ENCODE measurements at regions not wholly inside any gene's neighbourhood (a gene's known extent, or its start where the extent isn't known, plus 50 kb on each side); places are given as distances from the start of the nearest gene placed in this dataset.

GRCh38 chr3:139182143-139182542, 137.5 kb upstream of the PRR23C start:
- DNase-seq (no peak), ATAC-seq (ENCODE audit: low read depth) (no peak)
- in situ Hi-C loops (cut with MboI; ENCODE audit: low sequenced_read_pairs), result no loop called here
- H4K8ac ChIP-seq (ENCODE audit: low read depth in 2 of 2, low read length in 2 of 2), result no peak overlapping the region
- no peak overlapping the region for H3K4me3 ChIP-seq (ENCODE audit: insufficient read depth, low read depth, low read length)
- no peak overlapping the region for H2BK15ac ChIP-seq (ENCODE audit: low read depth, low read length)
- H2AFZ ChIP-seq (replicated peaks; ENCODE audit: low read length, poor library complexity), result no peak overlapping the region
- no peaks in the 10 kb centered on the region for H4K20me1 ChIP-seq (ENCODE audit: insufficient read depth, low read length)
- no peaks in the 10 kb centered on the region; the same call in 1 of the 2 replicates for H3K27me3 ChIP-seq (ENCODE audit: control insufficient read depth, insufficient read depth, low read length)
- no peak overlapping the region for H2AK9ac ChIP-seq (replicated peaks; ENCODE audit: low read depth, low read length, poor library complexity)
- H3K36me3 ChIP-seq (ENCODE audit: control insufficient read depth, insufficient read depth, low read length), result no peaks in the 10 kb centered on the region
- H3K9ac ChIP-seq (ENCODE audit: low read depth, low read length), result no peak overlapping the region
- no peak overlapping the region for H4K5ac ChIP-seq (ENCODE audit: low read depth, low read length)
- no CpG with 5 or more reads among the region's 2 CpGs for WGBS, 2 experiments (ENCODE audit: extremely low coverage in 2 of 2, insufficient read length in 1 of 2)
- BruUV-seq (replicated peaks), result no TSS peak
- POLR2A ChIA-PET (ENCODE audit: unreplicated experiment), result no interaction called here
- no peak overlapping the region for H3K23ac ChIP-seq (ENCODE audit: low read depth, low read length)
- H3K79me1 ChIP-seq (ENCODE audit: low read depth in 1 of 2, low read length in 2 of 2), result no peaks in the 10 kb centered on the region
- H3K14ac ChIP-seq (replicated peaks; ENCODE audit: low read depth, low read length), result no peak overlapping the region
- H2BK120ac ChIP-seq (ENCODE audit: low read depth, low read length), result no peak overlapping the region
- H3K4ac ChIP-seq (ENCODE audit: low read depth, low read length), result no peak overlapping the region
- no peak overlapping the region for H3K4me2 ChIP-seq (ENCODE audit: low read depth, low read length)
- TF ChIP-seq NFE2L2 (IDR thresholded peaks at IDR 0.05; ENCODE audit: low read depth, low read length), result no peak
- TF ChIP-seq, protein P1, sequence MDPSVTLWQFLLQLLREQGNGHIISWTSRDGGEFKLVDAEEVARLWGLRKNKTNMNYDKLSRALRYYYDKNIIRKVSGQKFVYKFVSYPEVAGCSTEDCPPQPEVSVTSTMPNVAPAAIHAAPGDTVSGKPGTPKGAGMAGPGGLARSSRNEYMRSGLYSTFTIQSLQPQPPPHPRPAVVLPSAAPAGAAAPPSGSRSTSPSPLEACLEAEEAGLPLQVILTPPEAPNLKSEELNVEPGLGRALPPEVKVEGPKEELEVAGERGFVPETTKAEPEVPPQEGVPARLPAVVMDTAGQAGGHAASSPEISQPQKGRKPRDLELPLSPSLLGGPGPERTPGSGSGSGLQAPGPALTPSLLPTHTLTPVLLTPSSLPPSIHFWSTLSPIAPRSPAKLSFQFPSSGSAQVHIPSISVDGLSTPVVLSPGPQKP (IDR thresholded peaks at IDR 0.05; ENCODE audit: borderline replicate concordance, low read depth, low read length), result no peak
- TF ChIP-seq RAD21 (IDR thresholded peaks at IDR 0.05; ENCODE audit: low read length), result no peak
- no peak for TF ChIP-seq MXI1 (IDR thresholded peaks at IDR 0.05; ENCODE audit: borderline replicate concordance, low read depth, low read length)
- TF ChIP-seq RCOR1 (IDR thresholded peaks at IDR 0.05; ENCODE audit: insufficient replicate concordance, low read length), result no peak
- no peak for TF ChIP-seq CHD1 (IDR thresholded peaks at IDR 0.05; ENCODE audit: low read depth, low read length)
- TF ChIP-seq FOS (IDR thresholded peaks at IDR 0.05; ENCODE audit: low read depth, low read length), result no peak
- no peak for TF ChIP-seq CEBPB (IDR thresholded peaks at IDR 0.05; ENCODE audit: low read depth, low read length)
- no peak for TF ChIP-seq POLR2A (IDR thresholded peaks at IDR 0.05; ENCODE audit: low read depth, low read length)
- TF ChIP-seq MAZ (IDR thresholded peaks at IDR 0.05; ENCODE audit: borderline replicate concordance, low read depth, low read length), result no peak
- no peak for TF ChIP-seq SMC3 (IDR thresholded peaks at IDR 0.05; ENCODE audit: low read depth, low read length)
- no peak for TF ChIP-seq USF2 (IDR thresholded peaks at IDR 0.05; ENCODE audit: low read depth, low read length)
- no peak for TF ChIP-seq CTCF (conservative IDR thresholded peaks at IDR 0.05; ENCODE audit: low read depth, low read length)
- TF ChIP-seq RFX5 (IDR thresholded peaks at IDR 0.05; ENCODE audit: low read depth, low read length), result no peak
- no peak for TF ChIP-seq BHLHE40 (IDR thresholded peaks at IDR 0.05; ENCODE audit: low read depth, low read length)
- TF ChIP-seq MAFK (IDR thresholded peaks at IDR 0.05; ENCODE audit: low read depth, low read length), result no peak
- no peak overlapping the region for H2BK20ac ChIP-seq (ENCODE audit: low read depth, low read length)
- H4K91ac ChIP-seq (ENCODE audit: insufficient read depth, low read depth, low read length), result no peak overlapping the region
- no peak overlapping the region for H2BK5ac ChIP-seq (ENCODE audit: low read depth, low read length, poor library complexity, severe bottlenecking)
- CTCF ChIA-PET, result no interaction called here
- H2AK5ac ChIP-seq (ENCODE audit: low read depth, low read length), result no peak overlapping the region
- no peak overlapping the region for H3K27ac ChIP-seq (ENCODE audit: insufficient read depth, low read length)
- no peaks in the 10 kb centered on the region for H3K9me3 ChIP-seq (ENCODE audit: control insufficient read depth, insufficient read depth, low read length)
- H3K56ac ChIP-seq (ENCODE audit: extremely low read depth, insufficient read depth, low read length), result no peak overlapping the region
- no peaks in the 10 kb centered on the region for H3K9me1 ChIP-seq (ENCODE audit: insufficient read depth, low read length)
- H3K18ac ChIP-seq (ENCODE audit: low read depth, low read length), result no peak overlapping the region
- intact Hi-C loops (cut with micrococcal nuclease), result no loop called here
- dilution Hi-C loops (cut with HindIII; ENCODE audit: low sequenced_read_pairs, unreplicated experiment), result no loop called here
- H3K4me1 ChIP-seq (ENCODE audit: control insufficient read depth, insufficient read depth, low read length), result no peaks in the 10 kb centered on the region

Data from IMR-90 (cell line).